HG03108 (cell line): ENCODE measurements at regions not wholly inside any gene's neighbourhood (a gene's known extent, or its start where the extent isn't known, plus 50 kb on each side); places are given as distances from the start of the nearest gene placed in this dataset.
"Not testable (repeated sequence)": the region's sequence is repeated elsewhere in the genome, so short reads cannot be mapped to it uniquely, and the experiment has no call there.

Source experiments
- ATAC-seq: cut with Tn5 transposase; IDR thresholded peaks from one replicate; pipeline ENCODE4 v1.9.1; 2021; ENCODE audit warnings: moderate library complexity; ENCODE audit not compliant: unreplicated experiment

DNA sequence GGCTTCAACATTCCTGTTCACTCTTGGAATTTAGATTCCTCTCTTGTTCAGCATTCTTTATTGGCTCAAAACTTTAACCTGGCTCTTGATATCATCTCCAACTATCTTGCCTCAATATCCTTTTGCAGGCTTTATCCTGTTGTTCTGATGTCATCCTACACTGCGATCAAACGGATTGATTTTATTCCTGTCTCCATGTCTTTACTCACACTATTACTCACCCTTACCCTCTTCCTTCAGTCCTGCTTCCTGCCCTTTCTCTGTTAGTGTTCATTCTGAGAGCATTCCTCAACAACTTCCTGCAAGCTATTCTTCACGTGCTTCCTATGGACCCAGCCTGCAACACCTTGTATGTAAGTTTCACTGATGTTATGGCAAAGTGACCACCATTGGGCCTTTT is 264.7 kb downstream of the RNF152 start:
- ATAC-seq: no peak

DNA sequence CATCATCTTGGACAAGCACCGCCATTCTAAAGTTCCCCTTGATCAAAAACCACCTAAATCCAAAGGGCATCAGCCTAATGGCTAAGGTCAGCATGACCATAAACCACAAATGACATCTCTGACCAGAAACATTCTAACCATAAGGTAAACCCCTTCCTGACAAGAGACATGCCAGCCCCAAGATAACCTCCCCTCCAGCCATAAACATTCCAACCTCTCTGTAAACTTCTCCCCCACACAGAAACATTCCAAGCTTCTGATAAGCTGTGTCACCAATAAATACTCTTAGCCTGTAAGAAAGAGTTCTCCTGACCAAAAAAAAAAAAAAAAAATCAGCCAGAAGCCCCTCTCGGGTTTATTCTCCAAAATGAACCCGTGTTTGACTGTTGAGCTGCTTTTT is 268.2 kb downstream of the RNF152 start:
- ATAC-seq: not testable (repeated sequence)

DNA sequence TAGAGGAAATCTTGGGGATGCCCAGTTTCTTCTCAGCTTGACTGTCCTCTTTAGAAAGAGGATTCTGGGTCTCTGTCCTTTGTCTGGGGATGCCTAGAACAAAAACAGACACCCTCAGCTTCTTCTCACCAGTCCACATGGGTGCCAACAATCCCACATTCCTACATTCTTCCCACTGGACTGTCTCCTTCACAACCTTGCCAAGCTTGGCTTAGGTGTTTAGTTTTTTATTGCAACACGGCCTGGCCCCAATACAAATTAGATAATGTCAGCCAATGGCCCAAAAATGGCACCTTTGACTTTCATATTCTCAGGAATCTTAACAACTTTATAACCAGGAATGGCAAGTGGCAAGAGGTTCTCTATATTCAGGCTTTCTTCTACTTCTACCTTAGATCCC is 273.0 kb downstream of the RNF152 start:
- ATAC-seq: no peak

DNA sequence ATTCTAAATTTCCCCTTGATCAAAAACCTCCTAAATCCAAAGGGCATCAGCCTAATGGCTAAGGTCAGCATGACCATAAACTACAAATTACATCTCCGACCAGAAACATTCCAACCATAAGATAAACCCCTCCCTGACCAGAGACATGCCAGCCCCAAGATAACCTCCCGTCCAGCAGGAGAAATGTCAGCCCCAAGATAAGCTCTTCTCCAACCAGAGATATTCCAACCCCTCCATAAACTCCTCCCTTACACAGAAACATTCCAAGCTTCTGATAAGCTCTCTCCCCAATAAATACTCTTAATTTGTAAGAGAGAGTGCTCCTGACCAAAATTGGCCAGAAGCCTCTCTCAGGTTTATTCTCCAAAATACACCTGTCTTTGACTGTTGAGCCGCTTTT is 274.0 kb downstream of the RNF152 start:
- no peak for ATAC-seq

DNA sequence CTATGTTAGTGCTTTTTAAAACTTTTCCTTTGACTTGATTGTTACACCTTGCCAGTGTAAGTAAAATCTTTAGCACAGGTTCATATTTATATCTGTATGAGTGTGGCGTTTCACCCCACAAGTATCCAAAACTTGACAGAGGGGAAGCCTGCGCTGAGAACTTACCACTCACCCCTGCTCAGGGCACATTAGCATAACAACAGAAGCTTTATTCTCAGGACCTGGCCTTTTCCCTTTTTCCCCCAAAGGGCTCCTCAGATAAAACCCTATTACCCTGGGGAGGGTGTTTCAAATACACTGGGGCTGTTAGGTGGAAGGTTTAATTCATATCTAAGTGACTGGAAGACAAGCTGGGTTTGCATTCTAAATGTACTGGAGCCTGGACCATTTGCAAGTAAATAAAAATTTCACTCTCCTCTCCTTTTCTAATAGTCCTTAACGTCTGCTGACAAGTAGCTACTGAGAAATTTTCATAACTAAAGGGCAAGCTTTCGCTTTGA is 276.6 kb downstream of the RNF152 start:
- no peak for ATAC-seq

DNA sequence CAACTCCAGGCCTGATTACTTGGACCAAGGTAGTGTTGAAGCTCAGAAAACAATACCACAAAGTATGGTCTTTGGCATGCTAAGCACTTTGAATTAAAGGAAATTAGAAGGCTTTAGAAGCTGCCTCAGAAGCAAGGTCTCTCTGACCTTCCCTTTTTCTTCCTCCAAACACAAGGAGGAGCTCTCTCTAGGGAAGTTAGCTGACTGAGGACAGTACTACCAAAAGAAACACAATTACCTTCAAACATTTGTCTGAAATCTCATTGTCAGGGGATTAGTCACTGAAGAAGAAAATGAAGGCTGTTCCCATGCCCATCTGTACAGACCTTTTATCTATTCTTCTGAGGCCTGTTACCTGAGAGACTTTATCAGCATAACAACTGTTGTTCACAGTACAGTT is 279.3 kb downstream of the CDH20 start:
- ATAC-seq: no peak

DNA sequence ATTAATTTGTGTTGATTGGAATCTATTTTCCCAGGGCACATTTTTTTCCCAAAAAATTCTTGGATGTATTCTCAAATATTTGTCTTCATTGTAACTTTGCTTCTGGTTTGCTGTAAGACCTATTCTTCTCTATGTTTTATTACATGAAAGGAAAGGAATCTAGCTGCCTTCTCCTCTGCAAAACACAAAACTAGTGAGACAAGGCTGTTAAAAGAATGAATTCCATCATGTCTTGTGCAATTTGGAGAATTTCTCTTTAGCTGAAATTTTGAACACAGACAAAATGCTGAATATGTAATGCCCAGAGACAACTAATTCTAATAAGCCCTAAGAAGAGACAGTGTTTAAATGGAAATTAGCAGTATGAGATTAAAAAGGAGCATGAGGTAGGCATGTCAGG is 275.9 kb downstream of the CDH20 start:
- no peak for ATAC-seq

DNA sequence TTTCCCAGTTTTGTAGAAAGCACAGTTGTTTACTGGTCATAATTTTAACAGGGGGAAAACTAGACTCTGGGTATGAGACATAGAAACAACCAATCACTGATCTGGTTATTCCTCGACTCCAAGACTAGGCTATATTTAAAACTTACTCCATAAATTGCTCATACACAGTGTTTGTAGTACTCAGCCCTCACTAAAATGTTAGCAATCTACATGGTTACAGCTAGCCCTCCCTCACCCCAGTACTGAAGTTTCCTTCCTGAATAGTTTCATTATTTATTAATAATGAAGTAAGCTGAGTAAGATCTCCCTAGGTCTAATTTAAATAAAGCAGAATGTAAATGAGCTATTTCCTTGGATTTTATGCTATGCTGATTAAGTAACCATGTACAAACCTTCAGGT is 275.1 kb downstream of the CDH20 start:
- ATAC-seq: no peak

DNA sequence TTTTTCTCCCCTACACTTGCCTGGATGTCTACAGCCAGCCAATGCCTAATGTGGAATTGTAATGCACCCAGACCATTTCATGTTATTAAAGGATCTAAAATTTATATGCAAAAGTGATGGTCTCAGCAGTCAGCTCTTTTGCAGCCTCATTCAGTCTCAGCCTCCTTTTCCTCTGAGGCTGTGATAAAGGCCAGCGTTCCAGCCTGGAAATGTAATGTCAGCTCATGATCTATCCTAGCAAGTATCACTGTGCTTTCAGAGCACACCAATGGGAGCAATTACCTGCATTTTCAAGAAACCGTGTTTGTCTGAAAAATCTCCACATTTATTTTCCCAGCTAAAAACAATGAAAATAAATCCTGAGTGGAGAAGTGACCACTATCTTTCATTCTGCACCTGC is 274.6 kb downstream of the CDH20 start:
- ATAC-seq: no peak

DNA sequence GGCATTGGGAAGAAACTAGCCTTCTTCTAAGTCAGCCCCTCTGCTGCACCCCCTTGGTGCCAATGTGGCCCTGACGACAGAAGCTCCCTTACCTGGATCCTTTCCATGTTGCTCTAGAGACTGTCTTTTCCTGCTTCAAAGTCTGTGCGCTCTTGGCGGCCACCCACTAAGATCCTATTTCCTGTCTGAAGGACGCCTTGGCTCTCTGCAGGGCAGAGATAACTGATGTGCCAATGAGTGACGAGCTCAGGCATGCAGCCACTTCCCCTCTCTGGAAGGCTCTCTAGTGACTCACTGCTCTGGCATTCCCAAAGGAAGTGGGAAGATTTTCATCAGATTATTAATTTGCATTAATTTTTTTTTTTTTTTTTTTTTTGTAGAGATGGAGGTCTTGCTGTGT is 273.5 kb downstream of the CDH20 start:
- ATAC-seq: no peak

DNA sequence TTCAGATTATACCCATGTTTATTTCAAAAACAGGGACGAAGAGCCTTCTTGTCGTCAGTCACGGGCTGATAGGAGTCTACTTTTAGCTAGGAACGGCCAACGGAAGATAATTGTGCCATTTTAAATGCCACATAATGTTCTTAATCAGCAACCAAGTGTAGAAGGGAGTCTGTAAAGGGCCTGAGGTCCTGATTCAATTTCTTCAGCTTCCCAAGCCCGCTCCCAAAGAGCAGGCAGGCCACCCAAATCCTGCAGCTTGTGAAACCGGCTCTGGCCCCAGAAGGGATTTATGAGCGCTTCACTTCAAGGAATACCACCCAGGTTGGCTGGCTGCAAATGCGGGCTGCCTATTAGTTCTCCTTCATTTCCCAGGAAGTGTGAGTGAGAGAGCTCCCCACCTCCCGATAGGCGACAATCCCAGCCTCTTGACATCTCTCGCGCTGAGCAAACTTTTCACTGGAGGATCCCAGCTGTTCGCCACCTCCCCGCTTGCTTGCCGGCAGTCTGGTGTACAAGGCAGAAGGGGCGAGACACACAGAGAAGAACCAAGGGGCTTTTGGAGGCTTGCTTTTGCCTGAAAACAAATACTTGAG is 272.9 kb downstream of the CDH20 start:
- no peak for ATAC-seq

DNA sequence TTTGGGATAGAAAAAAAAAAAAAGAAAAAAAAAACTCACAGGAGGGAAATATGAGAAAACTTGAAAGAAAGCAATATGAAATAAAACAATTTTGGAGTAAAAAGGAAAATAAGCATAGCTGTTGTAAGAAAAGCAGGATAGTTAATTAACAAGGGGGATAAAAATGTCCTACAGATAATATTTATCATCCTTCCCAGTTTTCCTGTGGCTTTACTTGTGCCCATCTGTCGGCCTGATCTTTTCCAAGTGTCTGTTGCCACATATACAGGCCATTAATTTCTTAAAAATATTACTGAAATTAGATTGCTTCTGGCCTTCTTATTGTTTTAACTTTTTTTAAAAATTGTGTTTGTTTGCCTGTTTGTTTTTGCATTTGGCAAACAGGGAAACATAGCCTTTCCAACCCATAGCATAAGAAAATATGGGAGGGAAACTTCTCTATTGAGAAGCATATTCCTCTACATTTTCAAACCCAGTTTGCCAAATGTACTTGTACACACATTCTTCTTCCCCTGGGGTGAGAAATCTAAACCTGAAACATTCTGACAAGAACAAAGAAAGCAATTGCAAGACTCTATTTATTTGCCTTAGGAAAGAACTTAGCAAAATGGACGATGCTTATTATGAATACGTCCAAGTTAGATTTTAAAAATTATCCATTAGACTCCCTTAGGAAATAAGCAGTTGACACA is 272.3 kb downstream of the CDH20 start:
- no peak for ATAC-seq
